Stimulated activated CD4-positive, alpha-beta T cell treated with anti-CD3 and anti-CD28 coated beads, Interleukin-2, amount 100 ng/mL, for 48 hours (primary cell): ENCODE measurements at regions not wholly inside any gene's neighbourhood (a gene's known extent, or its start where the extent isn't known, plus 50 kb on each side); places are given as distances from the start of the nearest gene placed in this dataset.
A peak's percentile ranks its signal among the peaks of the same experiment; 100 is the strongest.
"Not testable (repeated sequence)": the region's sequence is repeated elsewhere in the genome, so short reads cannot be mapped to it uniquely, and the experiment has no call there.

Experiments
- DNase-seq, 2 donors: peaks; one replicate each; pipeline ENCODE4 v3.0.0-alpha.2; 2020

DNA sequence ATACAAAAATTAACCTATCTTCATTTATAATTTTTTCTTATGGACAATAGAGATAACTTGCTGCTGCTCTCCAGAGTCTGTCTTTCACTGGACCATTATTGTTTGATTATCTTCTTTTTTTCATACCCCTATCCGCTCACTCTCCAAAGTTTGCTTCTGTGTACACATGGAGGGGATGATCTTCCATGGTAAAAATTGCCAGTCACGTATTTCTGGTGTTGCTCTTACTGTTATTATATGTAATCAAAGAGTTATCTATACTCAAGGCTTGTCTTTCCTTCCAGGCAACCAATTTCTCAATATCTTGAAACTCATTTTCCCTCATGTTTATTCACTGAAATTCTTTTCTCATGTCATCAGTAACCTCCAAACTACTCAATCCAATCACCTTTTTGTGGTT is 817.8 kb upstream of the NECTIN3 start:
- no peak for DNase-seq

DNA sequence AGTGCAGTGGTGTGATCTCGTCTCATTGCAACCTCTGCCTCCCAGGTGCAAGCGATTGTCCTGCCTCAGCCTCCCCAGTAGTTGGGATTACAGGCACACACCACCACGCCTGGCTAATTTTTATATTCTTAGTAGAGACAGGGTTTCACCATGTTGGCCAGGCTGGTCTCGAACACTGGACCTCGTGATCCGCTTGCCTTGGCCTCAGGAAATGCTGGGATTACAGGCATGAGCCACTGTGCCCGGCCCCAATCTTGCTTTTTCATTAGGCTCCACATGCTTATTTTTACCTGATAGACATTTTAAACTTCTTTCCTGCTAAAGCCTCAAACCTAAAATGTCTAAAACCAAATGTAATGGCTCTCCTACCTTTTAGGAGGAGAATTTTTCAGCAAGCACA is 817.0 kb upstream of the NECTIN3 start:
- no peak for DNase-seq

DNA sequence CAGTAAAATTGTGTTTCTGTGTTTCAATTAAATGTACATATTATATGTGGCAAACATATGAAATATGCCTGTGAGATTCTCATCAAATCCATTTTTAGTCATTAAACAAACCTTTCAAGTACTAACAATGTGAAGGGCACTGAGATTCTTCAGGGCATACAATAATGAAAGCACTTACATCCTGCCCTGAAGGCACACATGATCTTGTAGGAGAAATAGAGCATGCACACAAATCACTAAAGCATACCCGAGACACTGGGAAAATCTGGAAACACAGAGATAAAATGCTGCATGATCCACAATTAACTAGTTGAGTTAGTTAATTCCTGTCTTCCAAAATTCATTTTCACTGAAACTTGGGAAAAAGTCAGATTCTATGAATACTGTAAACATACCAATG is 810.5 kb upstream of the NECTIN3 start:
- DNase-seq: no peak

DNA sequence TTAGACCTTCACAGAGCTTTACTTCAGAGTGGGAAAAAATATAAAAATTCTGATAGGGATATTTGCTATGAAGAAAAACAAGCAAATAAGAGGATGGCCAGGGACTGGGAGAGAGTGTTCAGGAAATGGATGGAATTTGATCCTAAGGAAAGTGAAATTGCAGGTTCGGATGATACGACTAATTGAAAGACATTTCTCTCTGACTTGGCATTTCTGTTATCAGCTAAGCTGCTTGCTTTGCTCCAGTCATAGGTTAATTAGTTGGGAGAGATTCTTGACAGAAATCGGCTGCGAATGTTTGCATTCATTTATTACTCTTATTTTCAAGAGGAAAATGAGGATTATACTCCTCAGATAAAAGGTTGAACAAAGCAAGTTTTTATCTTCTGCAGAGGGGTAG is 808.7 kb upstream of the NECTIN3 start:
- DNase-seq: no peak

DNA sequence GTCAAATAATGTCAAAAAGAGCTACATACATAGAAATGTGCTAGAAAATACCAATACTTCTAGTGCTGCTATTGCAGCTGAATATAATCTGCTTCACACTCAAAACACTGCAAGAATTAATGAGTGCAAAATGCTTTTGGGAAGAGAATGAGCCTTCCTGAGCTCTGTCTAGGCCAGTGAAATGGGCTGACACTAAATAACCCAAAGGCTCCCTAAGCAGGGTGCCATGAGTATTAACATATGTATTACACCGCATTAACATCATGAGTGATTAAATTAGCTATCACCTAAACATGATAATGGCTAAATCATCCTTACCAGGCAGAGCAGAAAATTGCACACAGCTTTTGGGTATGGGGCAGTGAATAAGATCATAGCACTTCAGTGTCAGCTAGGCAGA is 806.3 kb upstream of the NECTIN3 start:
- no peak for DNase-seq

DNA sequence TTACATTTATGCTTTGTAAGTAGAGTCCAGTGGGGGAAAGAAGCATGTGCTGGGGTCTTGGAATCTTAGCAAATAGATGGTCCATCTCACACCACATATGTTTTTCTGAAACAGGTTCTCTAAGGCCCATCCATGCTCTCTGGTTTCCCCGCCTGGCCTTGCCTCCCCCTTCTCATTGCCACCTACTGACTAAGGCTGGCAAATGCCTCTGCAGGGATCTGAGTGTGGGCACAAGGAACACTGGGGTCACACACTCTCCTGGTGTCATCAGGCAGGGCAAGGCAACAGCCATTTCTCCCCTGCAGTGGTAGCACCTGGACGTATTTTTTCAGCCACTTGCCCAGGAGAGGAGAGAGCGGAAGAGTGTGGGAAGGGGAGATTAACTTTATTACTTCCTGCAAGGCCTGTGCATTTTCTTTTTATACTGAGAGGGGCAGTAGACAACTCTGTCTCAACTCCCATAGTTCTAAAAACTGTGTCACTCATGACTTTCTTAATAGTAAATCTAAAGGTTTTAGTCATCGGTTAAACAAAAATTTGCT is 804.2 kb upstream of the NECTIN3 start:
- no peak for DNase-seq

DNA sequence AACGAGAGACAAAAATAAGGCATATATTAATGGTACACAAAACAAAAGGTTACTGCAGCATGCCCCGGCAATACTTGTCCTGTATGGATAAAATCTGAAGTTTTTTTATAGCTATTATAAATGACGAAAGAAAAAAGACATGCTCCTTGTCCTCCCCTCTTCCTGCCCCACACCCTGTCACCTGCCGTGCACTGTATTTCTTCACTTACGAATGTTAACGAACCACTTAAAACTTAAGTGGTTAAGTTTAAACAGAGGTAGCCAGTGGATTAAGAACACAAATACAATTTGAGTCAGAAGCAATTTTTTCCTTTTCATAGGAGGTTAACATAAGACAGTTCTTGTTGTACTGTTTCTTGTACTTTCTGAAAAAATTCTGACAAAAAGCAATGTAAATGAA is 799.1 kb upstream of the NECTIN3 start:
- no peak for DNase-seq

DNA sequence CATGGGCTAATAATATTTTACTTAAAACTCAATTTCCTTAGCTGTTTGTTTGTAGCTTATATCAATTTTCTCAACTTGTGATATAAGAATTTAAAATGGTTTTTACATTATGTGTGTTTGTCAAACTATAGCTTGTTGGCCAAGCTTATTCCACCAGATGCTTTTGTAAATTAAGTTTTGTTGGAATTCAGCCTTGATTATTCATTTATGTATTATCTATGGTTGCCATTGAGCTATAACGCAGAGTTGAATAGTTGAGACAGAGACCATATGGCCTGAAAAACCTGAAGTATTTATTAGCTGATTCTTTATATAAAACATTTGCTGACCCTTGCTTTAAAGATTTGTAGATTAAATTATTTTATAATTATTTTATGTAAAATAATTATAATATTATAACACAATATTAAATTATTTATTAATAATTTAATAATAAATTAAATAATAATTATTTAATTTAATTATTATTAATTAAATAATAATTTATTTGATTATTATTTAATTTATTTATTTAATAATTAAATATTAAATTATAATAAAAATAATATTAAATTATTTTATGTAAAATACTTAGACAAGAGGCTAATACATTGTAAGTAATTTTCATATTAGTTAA is 779.6 kb upstream of the NECTIN3 start:
- DNase-seq: no peak

DNA sequence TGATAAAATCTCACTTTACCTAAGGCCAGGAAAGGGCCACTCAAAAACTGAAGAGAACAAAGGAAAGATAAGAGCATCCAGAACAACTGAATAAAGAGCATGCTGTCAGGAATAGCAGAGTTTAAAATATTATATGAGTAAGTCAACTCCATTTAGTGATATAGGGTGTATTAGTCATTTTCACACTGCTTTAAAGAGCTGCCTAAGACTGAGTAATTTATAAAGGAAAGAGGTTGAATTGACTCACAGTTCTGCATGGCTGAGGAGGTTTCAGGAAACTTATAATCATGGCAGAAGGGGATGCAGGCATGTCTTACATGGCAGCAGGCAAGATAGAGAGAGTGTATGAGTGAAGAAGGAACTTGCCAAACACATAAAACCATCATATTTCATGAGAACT is 778.0 kb upstream of the NECTIN3 start:
- DNase-seq: no peak

DNA sequence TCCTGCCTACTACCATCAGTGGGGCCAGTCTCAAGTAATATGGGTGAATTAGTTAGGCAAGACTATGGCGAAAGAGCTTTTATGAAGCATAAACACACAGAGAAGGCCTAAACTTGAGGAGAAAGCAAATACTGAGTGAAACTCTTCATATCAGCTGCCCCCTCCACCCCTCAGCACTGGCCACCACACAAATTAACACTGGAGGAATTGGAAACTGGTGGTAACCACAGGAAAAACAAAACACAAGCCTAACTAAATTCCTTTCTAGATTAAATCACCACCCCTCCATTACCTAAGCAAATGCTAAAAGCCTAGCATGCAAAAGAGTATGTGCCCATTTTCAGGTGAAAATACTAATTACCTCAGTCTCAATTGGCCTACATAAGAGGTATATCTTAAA is 774.7 kb upstream of the NECTIN3 start:
- no peak for DNase-seq

DNA sequence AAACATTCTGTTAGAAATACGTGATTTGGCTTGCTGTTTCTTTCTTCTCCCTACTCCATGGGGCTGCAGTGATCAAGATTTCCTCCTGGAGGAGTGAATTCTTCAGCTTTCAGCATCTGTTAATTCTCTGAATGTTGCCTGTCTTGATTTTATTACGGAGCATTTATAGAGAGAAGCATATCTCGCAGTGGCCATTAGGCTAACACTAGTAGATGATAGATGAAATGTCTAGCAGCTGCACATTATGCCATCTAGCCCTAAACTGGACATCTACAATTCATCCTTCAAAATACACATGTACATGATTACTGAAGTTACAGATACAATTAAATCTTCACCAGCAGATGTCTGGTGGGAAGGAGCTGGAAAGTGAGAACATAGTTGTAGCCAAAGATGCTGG is 769.8 kb upstream of the NECTIN3 start:
- no peak for DNase-seq

DNA sequence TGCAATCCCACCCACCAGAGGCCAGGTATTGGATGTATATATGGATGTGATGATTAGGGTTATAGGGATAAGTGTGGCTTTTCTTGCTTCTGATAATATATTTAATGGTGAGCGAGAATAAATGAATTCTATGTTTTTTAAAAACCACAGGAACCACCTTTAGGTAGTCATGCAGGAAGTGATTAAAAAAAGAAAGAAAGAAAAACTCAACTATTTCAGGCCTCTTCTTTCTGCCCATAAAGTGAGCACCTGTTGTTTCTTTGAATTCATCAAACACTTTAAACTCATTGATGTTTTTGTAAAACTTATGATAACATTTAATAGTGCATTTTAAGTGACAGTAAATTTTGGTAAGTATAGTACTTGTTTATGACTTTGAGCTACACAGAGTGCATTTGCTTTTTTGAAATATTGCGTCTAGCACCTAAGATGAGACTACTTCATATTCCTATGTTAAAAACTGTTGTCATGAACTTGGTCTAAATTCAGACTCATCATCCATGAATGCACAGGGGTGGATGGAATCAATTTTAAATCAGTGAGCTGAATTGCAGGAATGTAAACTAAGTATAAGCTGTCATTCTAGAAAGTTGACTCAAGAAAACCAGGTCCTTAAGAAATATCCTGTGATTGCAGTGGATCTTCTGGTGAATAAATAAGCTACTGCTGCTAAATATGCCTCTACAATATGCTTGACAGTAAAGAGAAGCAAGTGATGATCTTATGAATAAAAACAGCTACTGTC is 764.4 kb upstream of the NECTIN3 start:
- no peak for DNase-seq

DNA sequence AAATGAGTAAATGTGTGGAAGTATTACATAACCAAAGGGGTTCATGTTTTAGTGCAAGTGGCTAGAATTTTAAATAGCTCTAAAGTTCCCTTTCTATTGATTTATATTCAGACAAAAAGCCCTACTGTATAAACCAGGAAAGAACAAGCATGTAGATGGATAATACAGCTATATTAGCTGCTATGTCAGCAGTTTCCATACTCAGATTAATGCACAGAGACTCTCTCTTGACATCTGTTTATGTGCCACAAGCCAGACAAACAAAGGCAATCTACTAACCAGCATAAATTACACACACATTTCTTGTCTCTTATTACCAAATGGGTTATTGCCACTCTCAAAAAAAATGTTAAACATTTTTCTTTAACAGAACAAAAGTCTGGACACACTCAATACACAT is 760.1 kb upstream of the NECTIN3 start:
- DNase-seq: no peak

DNA sequence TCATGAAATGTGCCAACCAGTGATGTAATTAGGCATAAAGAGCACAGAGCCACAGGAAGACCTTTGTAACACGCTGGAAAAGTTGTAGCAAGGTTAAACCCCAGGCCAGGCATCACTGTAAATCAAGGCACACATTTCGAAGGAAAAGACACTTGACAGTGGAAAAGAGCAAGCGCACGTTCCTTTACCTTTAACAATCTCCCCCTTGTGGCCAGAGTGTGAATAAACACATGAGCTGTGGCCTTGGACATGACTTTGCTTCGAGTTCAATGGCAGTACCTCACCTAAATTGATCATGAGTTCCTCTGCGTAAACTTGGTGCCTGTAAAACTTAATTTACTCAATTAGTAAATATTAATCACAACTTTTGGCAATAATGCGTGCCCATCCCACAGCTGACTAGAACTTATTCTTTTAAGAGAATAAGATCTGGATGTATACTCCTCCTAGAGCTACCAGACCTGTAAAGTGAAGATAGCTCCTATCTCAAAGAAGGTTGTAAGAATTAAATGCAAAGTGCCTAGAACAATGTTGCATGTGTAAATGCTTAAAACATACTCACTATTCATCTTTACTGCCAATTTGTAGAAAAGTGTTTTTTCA is 757.0 kb upstream of the NECTIN3 start:
- peak; percentile 32 to 37 for DNase-seq

DNA sequence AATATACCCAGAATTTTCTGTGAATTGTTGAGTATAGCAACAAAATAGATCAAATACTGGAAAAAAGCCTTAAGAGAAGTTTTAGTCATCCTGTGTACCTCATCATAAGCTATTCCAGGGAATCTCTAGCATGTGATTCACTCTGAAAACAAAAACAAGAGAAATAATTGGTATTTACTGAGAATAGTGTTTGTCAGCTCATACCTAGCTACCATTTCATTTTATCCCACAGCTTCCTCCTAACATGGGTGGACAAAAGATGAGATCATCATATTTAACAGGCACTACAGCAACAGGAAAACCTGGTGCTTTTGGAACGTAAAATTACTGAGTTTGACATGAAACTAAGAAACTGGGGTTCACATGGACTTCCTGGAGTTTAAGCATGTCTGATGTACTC is 753.5 kb upstream of the NECTIN3 start:
- no peak for DNase-seq

DNA sequence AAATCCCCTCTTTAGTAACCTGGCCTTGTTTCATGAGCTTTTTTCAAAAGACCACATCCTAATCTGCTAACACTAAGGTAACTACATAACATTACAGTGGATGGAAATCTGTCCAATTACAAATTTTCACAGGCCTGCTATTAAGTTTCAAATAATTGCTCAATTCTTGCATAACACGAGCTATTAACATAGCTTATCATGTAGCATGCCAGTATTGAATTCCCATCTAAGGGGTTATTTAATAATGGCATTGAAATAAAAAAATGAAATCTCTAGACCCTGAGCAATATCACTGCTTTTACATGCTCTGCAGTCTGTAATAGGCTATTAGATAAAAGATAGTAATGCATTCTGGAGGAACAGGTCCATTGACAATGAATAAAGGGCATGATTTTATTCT is 748.3 kb upstream of the NECTIN3 start:
- DNase-seq: no peak

DNA sequence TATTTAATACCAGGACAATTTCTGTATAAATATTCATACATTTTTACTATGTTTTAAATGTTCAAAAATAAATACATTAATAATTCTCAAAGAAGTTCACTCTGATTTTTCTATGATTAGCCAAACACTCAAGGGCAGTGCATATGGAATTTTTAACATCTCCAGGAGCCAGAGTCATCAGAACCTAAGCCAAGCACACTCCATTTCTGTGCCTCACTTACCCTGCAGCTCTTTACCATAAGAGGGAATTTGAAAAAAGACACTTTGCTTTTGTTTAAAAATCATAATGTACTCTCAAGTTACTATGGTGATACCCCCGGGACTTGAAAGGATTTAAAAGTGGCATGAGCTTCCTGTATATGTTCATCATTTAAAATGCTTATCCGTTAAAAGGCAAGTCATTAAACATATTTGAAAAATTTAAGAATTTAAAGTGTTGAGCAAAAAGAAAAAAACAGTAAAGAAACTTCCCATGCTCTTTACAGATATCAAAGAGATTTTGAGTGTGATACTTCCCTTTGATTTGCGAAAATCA is 747.4 kb upstream of the NECTIN3 start:
- DNase-seq: no peak

DNA sequence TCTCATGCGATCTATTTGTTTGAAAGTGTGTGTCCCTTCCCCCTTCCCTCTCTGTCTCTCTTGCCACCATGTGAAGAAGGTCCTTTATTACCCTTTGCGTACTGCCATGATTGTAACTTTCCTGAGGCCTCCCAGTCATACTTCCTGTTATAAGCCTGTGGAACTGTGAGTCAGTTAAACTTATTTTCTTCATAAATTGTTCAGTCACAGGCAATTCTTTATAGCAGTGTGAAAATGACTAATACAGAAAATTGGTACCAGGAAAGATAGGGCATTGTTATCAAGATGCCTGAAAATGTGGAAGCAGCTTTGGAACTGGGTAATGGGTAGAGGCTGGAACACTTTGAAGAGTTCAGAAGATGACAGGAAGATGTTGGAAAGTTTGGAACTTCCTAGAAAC is 743.7 kb upstream of the NECTIN3 start:
- DNase-seq: no peak

DNA sequence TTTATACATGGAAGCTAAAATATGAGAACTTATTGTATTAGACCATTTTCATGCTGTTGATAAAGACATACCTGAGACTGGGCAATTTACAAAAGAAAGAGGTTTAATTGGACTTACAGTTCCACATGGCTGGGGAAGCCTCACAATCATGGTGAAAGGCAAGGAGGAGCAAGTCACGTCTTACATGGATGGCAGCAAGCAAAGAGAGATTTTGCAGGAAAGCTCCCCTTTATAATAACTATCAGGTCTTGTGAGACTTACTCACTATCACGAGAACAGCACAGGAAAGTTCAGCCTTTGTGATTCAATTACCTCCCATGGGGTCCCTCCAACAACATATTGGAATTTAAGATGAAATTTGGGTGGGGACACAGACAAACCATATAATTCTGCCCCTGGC is 740.1 kb upstream of the NECTIN3 start:
- DNase-seq: not testable (repeated sequence)

DNA sequence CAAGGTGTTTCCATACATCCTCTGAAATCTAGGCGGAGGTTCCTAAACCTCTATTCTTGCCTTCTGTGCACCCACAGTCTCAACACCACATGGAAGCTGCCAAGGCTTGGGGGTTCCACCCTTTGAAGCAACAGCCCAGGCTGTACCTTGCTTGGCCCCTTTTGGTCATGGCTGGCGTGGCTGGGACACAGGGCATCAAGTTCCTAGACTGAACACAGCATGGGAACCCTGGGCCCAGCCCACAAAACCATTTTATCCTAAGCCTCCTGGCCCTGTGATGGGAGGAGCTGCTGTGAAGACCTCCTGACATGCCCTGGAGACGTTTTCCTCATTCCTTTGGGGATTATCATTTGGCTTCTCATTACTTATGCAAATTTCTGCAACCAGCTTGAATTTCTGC is 739.0 kb upstream of the NECTIN3 start:
- no peak for DNase-seq

DNA sequence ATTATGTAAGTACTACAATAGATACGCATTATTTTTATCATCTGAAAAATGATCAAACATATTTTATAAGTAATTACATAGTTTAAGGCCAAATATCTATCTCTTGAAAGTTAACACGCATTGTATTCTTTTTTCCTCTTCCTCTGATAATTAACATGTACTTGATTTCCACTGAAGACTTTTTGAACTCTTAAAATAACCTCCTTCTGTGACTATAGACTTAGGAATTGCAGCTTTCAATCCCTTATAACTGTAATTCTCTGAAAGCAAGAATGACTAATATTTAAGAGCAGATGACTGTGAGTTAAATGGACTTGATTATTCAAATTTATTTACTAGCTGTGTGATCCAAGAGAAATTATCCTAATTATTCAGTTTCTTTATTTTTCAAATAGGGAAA is 730.6 kb upstream of the NECTIN3 start:
- no peak for DNase-seq

DNA sequence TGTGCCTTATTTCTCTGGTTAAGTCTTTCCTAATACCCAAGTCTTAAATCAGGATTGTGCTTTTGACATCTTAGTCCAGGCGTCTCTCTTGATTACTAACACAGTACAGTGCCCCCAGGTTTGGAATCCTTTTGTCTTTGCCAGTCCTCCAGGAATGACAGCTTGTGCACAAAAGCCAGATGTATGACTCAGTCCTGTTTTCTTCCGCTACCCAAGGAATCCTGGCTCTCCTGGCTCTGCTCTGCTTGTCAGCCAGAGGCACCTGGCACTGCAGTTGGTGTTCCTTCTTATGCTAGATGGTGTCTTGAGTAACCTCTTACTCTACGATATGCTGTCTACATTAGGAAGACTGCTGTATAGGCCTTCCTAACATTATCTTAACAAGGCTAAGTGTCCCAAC is 728.2 kb upstream of the NECTIN3 start:
- no peak for DNase-seq

DNA sequence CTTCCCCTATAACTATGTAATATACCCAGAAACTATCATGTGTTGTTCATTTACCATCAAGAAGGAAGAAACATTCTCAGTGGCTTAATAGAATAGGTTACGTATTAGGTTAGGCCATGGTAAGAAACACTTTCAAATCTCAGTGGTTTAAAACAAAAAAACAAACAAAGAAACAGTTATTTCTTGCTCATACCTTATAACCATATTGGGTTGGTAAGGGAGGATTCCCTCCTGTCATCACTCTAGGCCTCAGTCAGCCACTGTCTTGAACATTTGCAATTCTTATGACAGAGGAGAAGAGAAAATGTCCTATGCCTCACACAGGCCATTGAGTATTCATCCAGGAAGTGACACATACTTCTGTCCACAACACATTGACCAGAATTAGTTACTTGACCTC is 727.7 kb upstream of the NECTIN3 start:
- no peak for DNase-seq

DNA sequence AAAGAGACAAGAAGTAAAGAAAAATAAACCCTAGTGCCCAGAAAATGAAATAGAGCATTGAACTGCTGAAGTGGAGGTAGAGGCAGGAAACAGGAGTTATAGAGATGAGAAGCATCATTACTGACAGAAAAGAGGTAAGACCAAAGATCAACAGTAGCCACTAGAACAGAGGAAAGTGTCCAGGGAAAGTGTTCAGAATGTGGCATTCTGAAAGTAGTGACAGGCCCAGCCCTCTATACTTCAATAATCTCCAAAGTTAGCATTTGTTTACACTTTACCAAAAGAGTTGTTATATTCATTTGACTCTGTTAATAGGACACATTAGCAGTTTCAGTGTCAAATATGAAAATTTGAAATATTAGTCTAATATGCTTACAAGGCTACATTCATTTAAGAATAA is 727.1 kb upstream of the NECTIN3 start:
- DNase-seq: no peak
